Spleen (tissue), 7 donors: ENCODE measurements at regions not wholly inside any gene's neighbourhood (a gene's known extent, or its start where the extent isn't known, plus 50 kb on each side); places are given as distances from the start of the nearest gene placed in this dataset.

Source experiments
- POLR2A ChIP-seq, 3 donors: fragments of 450-650 bp; IDR thresholded peaks; one replicate each; pipeline ENCODE4 v1.5.1; 2017; ENCODE audit warnings: antibody characterized with exemption in 3 of 3, mild to moderate bottlenecking in 1 of 3
- TF ChIP-seq, protein P1 (sequence below), 11 experiments: fragments of 200-600 bp in 7 of 11; fragments of 450-650 bp in 4 of 11; sonication (generic) in 4 of 11; IDR thresholded peaks in 8 of 11; conservative IDR thresholded peaks in 3 of 11; 1 replicate in 7 of 11; 2 replicates in 4 of 11; pipeline versions ENCODE4 v1.4.0 to v1.8.0; 2016 to 2021; ENCODE audit warnings: antibody characterized with exemption in 11 of 11, inconsistent platforms in 4 of 11, mild to moderate bottlenecking in 1 of 11
- donor health status: DM: no; HTN: no; CAD: no; lungs with moderate emphysema.
- donor health status: DM: no; HTN: no; CAD: no.
- donor health status: DM: no; HTN: no; CAD: no.

DNA sequence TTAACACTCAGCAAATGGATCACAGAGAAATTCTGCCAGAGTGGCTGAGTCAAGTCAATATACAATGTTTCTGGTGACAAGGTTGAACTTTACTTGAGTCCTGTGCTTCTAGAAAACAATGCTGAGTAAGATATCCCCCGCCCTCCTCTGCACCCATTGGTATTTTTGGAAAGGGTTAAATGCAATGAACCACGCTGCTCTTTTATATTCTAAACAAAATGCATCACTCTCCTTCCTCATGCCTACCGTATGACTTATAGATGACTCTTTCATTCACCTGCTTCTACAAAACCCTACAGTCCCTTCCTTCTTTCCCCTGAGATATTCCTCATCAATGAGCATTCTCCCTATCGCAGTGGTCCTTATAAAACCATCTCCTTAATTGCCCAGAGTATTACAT is 168.8 kb downstream of the TXNL1 start:
- TF ChIP-seq, protein P1, sequence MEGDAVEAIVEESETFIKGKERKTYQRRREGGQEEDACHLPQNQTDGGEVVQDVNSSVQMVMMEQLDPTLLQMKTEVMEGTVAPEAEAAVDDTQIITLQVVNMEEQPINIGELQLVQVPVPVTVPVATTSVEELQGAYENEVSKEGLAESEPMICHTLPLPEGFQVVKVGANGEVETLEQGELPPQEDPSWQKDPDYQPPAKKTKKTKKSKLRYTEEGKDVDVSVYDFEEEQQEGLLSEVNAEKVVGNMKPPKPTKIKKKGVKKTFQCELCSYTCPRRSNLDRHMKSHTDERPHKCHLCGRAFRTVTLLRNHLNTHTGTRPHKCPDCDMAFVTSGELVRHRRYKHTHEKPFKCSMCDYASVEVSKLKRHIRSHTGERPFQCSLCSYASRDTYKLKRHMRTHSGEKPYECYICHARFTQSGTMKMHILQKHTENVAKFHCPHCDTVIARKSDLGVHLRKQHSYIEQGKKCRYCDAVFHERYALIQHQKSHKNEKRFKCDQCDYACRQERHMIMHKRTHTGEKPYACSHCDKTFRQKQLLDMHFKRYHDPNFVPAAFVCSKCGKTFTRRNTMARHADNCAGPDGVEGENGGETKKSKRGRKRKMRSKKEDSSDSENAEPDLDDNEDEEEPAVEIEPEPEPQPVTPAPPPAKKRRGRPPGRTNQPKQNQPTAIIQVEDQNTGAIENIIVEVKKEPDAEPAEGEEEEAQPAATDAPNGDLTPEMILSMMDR (IDR thresholded peaks at IDR 0.05 in 8 of 11, conservative IDR thresholded peaks at IDR 0.05 in 3 of 11) = no peak
- TF ChIP-seq POLR2A (IDR thresholded peaks at IDR 0.05) = no peak
